OCI-LY1 (cell line): ENCODE measurements at regions not wholly inside any gene's neighbourhood (a gene's known extent, or its start where the extent isn't known, plus 50 kb on each side); places are given as distances from the start of the nearest gene placed in this dataset.

Source experiments
- EZH2 ChIP-seq: fragments of 200-600 bp; sonication (generic), shearing (Covaris generic); IDR thresholded peaks from 2 replicates; pipeline ENCODE4 v1.8.0; 2017; ENCODE audit warnings: borderline replicate concordance, mixed run types, mild to moderate bottlenecking, antibody characterized with exemption, low read length, moderate library complexity, mixed read lengths
- TF ChIP-seq, protein P1 (sequence below): fragments of 200-600 bp; sonication (generic), shearing (Covaris generic); IDR thresholded peaks from 2 replicates; pipeline ENCODE4 v1.5.1; 2017; ENCODE audit warnings: mild to moderate bottlenecking, antibody characterized with exemption, low read length, moderate library complexity, mixed read lengths

GRCh38 chr15:101543926-101544612 is 54.6 kb upstream of the PCSK6 start:
- TF ChIP-seq, protein P1, sequence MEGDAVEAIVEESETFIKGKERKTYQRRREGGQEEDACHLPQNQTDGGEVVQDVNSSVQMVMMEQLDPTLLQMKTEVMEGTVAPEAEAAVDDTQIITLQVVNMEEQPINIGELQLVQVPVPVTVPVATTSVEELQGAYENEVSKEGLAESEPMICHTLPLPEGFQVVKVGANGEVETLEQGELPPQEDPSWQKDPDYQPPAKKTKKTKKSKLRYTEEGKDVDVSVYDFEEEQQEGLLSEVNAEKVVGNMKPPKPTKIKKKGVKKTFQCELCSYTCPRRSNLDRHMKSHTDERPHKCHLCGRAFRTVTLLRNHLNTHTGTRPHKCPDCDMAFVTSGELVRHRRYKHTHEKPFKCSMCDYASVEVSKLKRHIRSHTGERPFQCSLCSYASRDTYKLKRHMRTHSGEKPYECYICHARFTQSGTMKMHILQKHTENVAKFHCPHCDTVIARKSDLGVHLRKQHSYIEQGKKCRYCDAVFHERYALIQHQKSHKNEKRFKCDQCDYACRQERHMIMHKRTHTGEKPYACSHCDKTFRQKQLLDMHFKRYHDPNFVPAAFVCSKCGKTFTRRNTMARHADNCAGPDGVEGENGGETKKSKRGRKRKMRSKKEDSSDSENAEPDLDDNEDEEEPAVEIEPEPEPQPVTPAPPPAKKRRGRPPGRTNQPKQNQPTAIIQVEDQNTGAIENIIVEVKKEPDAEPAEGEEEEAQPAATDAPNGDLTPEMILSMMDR: no peak
- no peak for TF ChIP-seq EZH2
